ENCODE measurements at regions not wholly inside any gene's neighbourhood (a gene's known extent, or its start where the extent isn't known, plus 50 kb on each side); places are given as distances from the start of the nearest gene placed in this dataset.

DNA sequence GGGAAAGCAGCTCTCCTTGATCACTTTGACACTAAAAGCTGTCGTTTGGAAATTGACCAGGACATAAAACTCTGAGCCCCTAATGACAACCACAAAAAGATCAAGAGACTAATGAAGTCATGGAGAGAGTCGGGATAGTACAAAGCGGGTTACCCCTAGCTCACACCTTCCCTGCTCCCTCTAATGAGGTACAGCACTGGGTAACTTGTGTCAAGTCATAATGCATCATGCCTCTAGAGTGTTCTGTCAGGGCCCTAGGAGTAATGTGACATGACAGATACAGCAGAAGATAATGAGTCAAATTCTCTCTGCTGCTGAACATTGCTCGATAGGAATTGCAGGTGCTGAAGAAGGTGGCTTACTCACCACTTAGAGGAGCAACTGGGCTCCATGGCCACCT is 130.7 kb downstream of the AQP4 start:
- TF ChIP-seq CTCF (IDR thresholded peaks at IDR 0.05) (no peak), POLR2A (IDR thresholded peaks at IDR 0.05) (no peak), POLR2AphosphoS5 (IDR thresholded peaks at IDR 0.05) (no peak), EP300 (IDR thresholded peaks at IDR 0.05) (no peak)
